ENCODE measurements at regions not wholly inside any gene's neighbourhood (a gene's known extent, or its start where the extent isn't known, plus 50 kb on each side); places are given as distances from the start of the nearest gene placed in this dataset.

DNA sequence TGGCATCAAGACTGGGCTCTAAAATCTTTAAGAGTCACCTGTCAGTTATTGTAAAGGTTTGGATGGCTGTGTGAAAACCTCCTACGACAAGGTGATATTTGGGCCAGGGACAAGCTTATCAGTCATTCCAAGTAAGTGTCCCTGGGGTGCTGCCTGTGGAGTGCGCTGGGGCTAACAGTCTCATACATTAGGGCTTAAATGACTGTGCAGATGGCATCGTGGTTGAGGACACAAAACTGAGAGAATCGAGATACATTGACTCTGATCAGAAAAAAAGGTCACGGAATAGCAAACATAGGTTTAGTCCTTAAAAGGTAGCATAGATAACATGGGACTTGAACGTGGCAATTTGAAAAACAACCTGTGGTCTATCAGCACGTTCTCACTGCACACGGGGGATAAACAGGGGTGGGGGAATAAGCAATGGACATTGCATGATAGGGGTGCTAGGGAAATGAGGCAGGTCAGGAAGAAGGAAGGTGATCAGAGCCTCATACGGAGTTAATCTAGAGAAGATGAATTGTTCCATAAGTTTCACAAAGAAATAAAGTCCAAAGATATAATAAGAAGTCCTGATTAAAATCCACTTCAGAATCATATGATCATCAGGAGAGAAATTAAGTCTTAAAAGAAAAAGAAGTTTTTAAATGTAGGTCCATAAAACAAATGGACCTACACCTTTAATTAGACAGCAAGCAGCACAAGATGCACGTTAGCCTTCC is 100.3 kb downstream of the DAD1 start (continued):
- no peak for TF ChIP-seq NFYA (IDR thresholded peaks at IDR 0.05; ENCODE audit: borderline replicate concordance, low read depth, low read length)
- no peak for TF ChIP-seq WRNIP1 (IDR thresholded peaks at IDR 0.05; ENCODE audit: borderline replicate concordance, low read depth, low read length)
- TF ChIP-seq ZNF207 (IDR thresholded peaks at IDR 0.05; ENCODE audit: borderline replicate concordance): no peak
- TF ChIP-seq SREBF2 (IDR thresholded peaks at IDR 0.05; ENCODE audit: low read length): no peak
- TF ChIP-seq TCF3 (IDR thresholded peaks at IDR 0.05; ENCODE audit: borderline replicate concordance, insufficient read depth, low read depth, low read length): 0 out of 2 replicates have a peak, but pooled peaks have one; percentile 40
- TF ChIP-seq NFIC (IDR thresholded peaks at IDR 0.05; ENCODE audit: low read depth, low read length): no peak
- TF ChIP-seq SUPT20H (IDR thresholded peaks at IDR 0.05; ENCODE audit: borderline replicate concordance, control insufficient read depth, low read depth, low read length): no peak
- TF ChIP-seq, protein P1, sequence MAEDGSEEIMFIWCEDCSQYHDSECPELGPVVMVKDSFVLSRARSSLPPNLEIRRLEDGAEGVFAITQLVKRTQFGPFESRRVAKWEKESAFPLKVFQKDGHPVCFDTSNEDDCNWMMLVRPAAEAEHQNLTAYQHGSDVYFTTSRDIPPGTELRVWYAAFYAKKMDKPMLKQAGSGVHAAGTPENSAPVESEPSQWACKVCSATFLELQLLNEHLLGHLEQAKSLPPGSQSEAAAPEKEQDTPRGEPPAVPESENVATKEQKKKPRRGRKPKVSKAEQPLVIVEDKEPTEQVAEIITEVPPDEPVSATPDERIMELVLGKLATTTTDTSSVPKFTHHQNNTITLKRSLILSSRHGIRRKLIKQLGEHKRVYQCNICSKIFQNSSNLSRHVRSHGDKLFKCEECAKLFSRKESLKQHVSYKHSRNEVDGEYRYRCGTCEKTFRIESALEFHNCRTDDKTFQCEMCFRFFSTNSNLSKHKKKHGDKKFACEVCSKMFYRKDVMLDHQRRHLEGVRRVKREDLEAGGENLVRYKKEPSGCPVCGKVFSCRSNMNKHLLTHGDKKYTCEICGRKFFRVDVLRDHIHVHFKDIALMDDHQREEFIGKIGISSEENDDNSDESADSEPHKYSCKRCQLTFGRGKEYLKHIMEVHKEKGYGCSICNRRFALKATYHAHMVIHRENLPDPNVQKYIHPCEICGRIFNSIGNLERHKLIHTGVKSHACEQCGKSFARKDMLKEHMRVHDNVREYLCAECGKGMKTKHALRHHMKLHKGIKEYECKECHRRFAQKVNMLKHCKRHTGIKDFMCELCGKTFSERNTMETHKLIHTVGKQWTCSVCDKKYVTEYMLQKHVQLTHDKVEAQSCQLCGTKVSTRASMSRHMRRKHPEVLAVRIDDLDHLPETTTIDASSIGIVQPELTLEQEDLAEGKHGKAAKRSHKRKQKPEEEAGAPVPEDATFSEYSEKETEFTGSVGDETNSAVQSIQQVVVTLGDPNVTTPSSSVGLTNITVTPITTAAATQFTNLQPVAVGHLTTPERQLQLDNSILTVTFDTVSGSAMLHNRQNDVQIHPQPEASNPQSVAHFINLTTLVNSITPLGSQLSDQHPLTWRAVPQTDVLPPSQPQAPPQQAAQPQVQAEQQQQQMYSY (CRISPR knock-in tag; IDR thresholded peaks at IDR 0.05): no peak
- TF ChIP-seq SUZ12 (IDR thresholded peaks at IDR 0.05; ENCODE audit: unreplicated experiment): no peak
- no peak for TF ChIP-seq SREBF1 (IDR thresholded peaks at IDR 0.05; ENCODE audit: low read length)
- no peak for TF ChIP-seq NKRF (conservative IDR thresholded peaks at IDR 0.05)
- peak; percentile 75 to 81; a peak in 3 of 4 replicates for TF ChIP-seq EP300 (IDR thresholded peaks at IDR 0.05; ENCODE audit: borderline replicate concordance in 1 of 2, control insufficient read depth in 1 of 2, low read depth in 2 of 2, low read length in 2 of 2)
- peak; percentile 79 for TF ChIP-seq MTA2 (IDR thresholded peaks at IDR 0.05; ENCODE audit: low read depth)
- TF ChIP-seq SIN3A (IDR thresholded peaks at IDR 0.05; ENCODE audit: low read depth, low read length): no peak
- TF ChIP-seq CREM (IDR thresholded peaks at IDR 0.05; ENCODE audit: low read depth): 0 out of 2 replicates have a peak, but pooled peaks have one; percentile 36
- TF ChIP-seq FOXK2 (IDR thresholded peaks at IDR 0.05): peak; percentile 75
- TF ChIP-seq JUND (IDR thresholded peaks at IDR 0.05; ENCODE audit: low read depth, low read length): peak; percentile 76; the same call in 1 of the 2 replicates
- no peak for TF ChIP-seq HDGF (IDR thresholded peaks at IDR 0.05)
- no peak for TF ChIP-seq STAT3 (IDR thresholded peaks at IDR 0.05; ENCODE audit: low read depth, low read length)
- no peak for TF ChIP-seq CEBPZ (IDR thresholded peaks at IDR 0.05; ENCODE audit: low read depth, low read length)
- TF ChIP-seq POU2F2 (IDR thresholded peaks at IDR 0.05; ENCODE audit: borderline replicate concordance, low read depth, low read length): peak; percentile 78; the same call in 1 of the 3 replicates
- peak; percentile 34 for TF ChIP-seq SP1 (IDR thresholded peaks at IDR 0.05; ENCODE audit: low read depth, low read length)
